Activated T-cell treated with anti-CD3 and anti-CD28 coated beads, Interleukin-2, amount 50 U/mL, for 4 hours (primary cell): ENCODE measurements at regions not wholly inside any gene's neighbourhood (a gene's known extent, or its start where the extent isn't known, plus 50 kb on each side); places are given as distances from the start of the nearest gene placed in this dataset.
"Not testable (repeated sequence)": the region's sequence is repeated elsewhere in the genome, so short reads cannot be mapped to it uniquely, and the experiment has no call there.

Experiments
- ATAC-seq, 2 donors: fragments of 200-7000 bp; cut with Tn5 transposase; one replicate each; pipeline ENCODE4 v1.10.0; 2021
- DNase-seq: peaks from one replicate; pipeline ENCODE4 v3.0.0-alpha.2; 2020
- H3K27me3 Mint-ChIP-seq: one replicate; pipeline ENCODE4 v1.8.0; 2021; ENCODE audit warnings: low read depth, mixed read lengths
- H3K36me3 Mint-ChIP-seq: one replicate; pipeline ENCODE4 v1.8.0; 2022; ENCODE audit warnings: mixed read lengths; ENCODE audit not compliant: insufficient read depth
- H3K4me1 Mint-ChIP-seq: one replicate; pipeline ENCODE4 v1.8.0; 2021; ENCODE audit warnings: low read depth, mixed read lengths
- H3K4me3 Mint-ChIP-seq: one replicate; pipeline ENCODE4 v1.8.0; 2021; ENCODE audit warnings: mild to moderate bottlenecking, moderate library complexity, mixed read lengths
- H3K9me3 Mint-ChIP-seq: one replicate; pipeline ENCODE4 v1.8.0; 2021; ENCODE audit warnings: mixed read lengths

GRCh38 chr20:40866056-40866455 lies 162.6 kb upstream of the TOP1 start:
- no peaks in the 10 kb centered on the region for H3K27me3 Mint-ChIP-seq
- H3K4me1 Mint-ChIP-seq = no peaks in the 10 kb centered on the region
- no peaks in the 10 kb centered on the region for H3K9me3 Mint-ChIP-seq
- no peak for ATAC-seq
- H3K4me3 Mint-ChIP-seq = no peak overlapping the region
- no peak for DNase-seq
- H3K36me3 Mint-ChIP-seq = no peaks in the 10 kb centered on the region

GRCh38 chr20:40868551-40869217 lies 159.9 kb upstream of the TOP1 start:
- no peak overlapping the region for H3K4me3 Mint-ChIP-seq
- no peaks in the 10 kb centered on the region for H3K36me3 Mint-ChIP-seq
- H3K27me3 Mint-ChIP-seq = no peaks in the 10 kb centered on the region
- DNase-seq (no peak), ATAC-seq (no peak)
- H3K4me1 Mint-ChIP-seq = no peaks in the 10 kb centered on the region
- H3K9me3 Mint-ChIP-seq = no peaks in the 10 kb centered on the region

GRCh38 chr20:40869218-40870147 lies 159.1 kb upstream of the TOP1 start:
- no peaks in the 10 kb centered on the region for H3K36me3 Mint-ChIP-seq
- ATAC-seq = no peak
- no peak for DNase-seq
- H3K9me3 Mint-ChIP-seq = no peaks in the 10 kb centered on the region
- no peak overlapping the region for H3K4me3 Mint-ChIP-seq
- no peaks in the 10 kb centered on the region for H3K4me1 Mint-ChIP-seq
- H3K27me3 Mint-ChIP-seq = no peaks in the 10 kb centered on the region

- no peaks in the 10 kb centered on the region for H3K4me1 Mint-ChIP-seq
- H3K4me3 Mint-ChIP-seq = no peak overlapping the region
- ATAC-seq (no peak), DNase-seq (no peak)
- H3K9me3 Mint-ChIP-seq = no peaks in the 10 kb centered on the region
- H3K27me3 Mint-ChIP-seq = no peaks in the 10 kb centered on the region
- no peaks in the 10 kb centered on the region for H3K36me3 Mint-ChIP-seq
Measured at GRCh38 chr20:40875116-40876085, 153.2 kb upstream of the TOP1 start.

DNA sequence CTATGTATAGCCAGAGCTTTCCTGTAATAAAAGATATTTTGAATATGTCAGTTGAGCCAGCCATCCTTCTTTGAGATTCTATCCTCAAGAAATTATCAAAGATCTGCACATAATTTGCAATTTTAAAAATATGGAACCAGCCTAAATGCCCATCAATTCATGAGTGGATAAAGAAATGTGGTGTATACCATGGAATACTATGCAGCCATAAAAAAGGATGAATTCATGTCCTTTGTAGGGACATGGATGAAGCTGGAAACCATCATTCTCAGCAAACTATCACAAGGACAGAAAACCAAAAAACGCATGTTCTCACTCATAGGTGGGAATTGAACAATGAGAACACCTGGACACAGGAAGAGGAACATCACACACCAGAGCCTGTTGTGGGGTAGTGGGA lies 150.5 kb upstream of the TOP1 start:
- H3K4me1 Mint-ChIP-seq = peaks cover 20% of the 10 kb centered on the region
- not testable (repeated sequence) for DNase-seq, H3K27me3 Mint-ChIP-seq, H3K36me3 Mint-ChIP-seq, ATAC-seq, H3K4me3 Mint-ChIP-seq, H3K9me3 Mint-ChIP-seq

DNA sequence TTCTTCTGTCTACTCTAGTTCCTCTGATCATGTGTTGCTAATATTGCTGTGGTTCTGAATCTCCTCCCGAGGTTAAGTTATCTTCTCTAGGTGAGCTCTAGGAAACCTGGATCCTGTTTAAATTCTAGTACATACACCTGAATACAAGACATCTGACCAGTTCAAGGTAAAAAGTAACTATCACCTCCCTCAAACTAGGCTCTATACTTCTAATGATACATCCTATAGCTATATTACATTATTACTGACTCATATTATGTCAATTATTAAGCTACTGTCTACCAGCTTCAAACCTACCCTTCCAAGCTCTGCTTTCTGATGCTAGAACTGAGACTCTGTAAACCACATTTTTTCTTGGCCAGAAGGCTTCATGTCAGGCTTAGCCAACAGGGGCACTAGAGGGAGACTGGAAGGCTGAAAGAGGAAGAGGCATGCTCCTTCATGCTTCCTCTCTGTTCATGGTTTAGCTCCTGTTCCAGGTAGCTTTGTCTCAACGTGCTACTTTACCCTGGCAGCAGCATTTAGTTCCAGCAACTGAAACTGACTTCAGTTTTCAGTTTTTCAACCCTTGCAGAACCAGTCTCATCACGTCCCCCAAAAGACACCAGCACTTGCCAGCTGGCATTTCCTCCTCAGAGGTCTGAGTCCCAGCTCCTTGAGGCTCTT lies 148.4 kb upstream of the TOP1 start:
- Mint-ChIP-seq H3K36me3 (peaks cover 3% of the 10 kb centered on the region), H3K4me1 (peaks cover 27% of the 10 kb centered on the region), H3K9me3 (peaks cover 5% of the 10 kb centered on the region), H3K4me3 (no peak overlapping the region), H3K27me3 (no peaks in the 10 kb centered on the region)
- DNase-seq = no peak
- ATAC-seq = no peak

DNA sequence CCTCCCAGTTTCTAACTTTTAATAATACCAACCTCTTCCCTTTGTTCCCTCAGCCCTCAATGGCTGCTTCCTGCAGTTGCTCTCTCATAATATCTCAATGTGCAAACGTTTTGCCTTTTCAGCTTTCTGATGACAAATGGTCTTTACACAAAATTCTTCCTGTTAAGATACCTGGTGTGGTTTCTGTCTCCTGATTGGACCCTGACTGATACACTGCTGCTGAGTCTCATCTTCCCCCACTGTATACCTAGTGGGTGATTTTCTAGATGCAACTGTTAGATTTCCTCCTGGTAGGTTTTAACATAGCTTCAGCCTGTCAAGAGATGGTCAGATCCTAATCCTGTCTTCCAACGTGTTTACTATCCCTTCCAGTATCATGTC lies 147.9 kb upstream of the TOP1 start:
- DNase-seq (no peak), ATAC-seq (no peak)
- Mint-ChIP-seq H3K27me3 (no peaks in the 10 kb centered on the region), H3K9me3 (peaks cover 5% of the 10 kb centered on the region), H3K4me3 (no peak overlapping the region), H3K36me3 (peaks cover 3% of the 10 kb centered on the region), H3K4me1 (peaks cover 27% of the 10 kb centered on the region)

DNA sequence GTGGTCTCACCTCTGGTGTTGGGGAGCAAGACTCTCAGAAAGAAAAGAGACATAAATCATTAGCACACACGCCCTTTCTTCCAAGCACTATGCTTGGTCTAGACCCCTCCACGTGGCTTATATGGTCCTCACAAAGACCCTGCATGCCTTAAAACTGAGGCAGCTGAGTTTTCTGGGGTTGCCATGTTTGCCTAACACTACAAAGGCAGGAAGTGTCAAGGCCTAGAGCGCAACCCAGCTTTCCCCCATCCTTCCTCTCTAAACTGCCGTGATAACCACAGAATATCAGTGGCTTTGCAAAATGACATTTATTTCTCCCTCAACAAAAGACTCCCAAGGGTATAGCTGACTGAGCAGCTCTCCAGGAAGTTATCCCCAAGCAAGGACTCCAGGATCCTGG lies 146.5 kb upstream of the TOP1 start:
- Mint-ChIP-seq H3K4me1 (peaks cover 27% of the 10 kb centered on the region), H3K36me3 (peaks cover 3% of the 10 kb centered on the region), H3K27me3 (no peaks in the 10 kb centered on the region), H3K4me3 (peak overlapping the region; percentile 4), H3K9me3 (peaks cover 5% of the 10 kb centered on the region)
- DNase-seq (no peak), ATAC-seq (no peak)

GRCh38 chr20:40883097-40883496 lies 145.5 kb upstream of the TOP1 start:
- DNase-seq = no peak
- Mint-ChIP-seq H3K36me3 (peaks cover 3% of the 10 kb centered on the region), H3K27me3 (no peaks in the 10 kb centered on the region), H3K4me1 (peaks cover 27% of the 10 kb centered on the region), H3K9me3 (peaks cover 5% of the 10 kb centered on the region), H3K4me3 (no peak overlapping the region)
- no peak for ATAC-seq

DNA sequence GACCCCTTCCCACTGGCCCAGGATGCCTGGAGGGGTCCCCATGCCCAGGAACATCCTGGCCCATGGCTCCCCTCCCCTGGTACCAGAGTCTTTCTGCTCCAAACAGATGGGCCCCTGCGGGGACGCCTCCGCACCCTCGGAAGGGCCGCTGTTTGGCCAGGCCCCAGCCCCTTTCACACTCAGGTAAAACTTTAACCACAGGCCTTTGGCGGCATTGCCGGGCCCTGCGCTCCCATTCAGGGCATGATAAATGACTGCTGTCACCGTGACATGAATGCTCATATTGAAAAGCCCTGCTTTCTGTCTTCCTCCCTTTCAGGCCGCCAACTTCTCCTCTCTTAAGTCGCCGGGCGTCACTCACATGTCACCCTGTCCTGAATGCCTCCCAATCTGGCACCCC lies 141.5 kb upstream of the TOP1 start:
- H3K9me3 Mint-ChIP-seq = no peaks in the 10 kb centered on the region

DNA sequence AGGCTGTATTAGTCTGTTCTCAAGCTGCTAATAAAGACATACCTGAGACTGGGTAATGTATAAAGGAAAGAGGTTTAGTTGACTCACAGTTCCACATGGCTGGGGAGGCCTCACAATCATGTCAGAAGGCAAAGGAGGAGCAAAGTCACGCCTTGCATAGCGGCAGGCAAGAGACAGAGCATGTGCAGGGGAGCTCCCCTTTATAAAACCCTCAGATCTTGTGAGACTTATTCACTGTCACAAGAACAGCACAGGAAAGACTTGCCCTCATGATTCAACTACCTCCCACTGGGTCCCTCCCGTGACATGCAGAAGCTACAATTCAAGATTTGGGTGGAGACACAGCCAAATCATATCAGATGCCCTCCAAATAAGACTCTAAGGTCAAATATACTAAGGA lies 139.4 kb upstream of the TOP1 start:
- not testable (repeated sequence) for H3K36me3 Mint-ChIP-seq, H3K27me3 Mint-ChIP-seq, DNase-seq, H3K4me3 Mint-ChIP-seq, H3K9me3 Mint-ChIP-seq, H3K4me1 Mint-ChIP-seq
- peak in 1 of 2 donors; percentile 32 for ATAC-seq

More for the DNA sequence above, 141.5 kb upstream of the TOP1 start:
- H3K27me3 Mint-ChIP-seq = no peaks in the 10 kb centered on the region
- DNase-seq = no peak
- no peak for ATAC-seq
- no peaks in the 10 kb centered on the region for H3K36me3 Mint-ChIP-seq
- H3K4me1 Mint-ChIP-seq = peaks cover 15% of the 10 kb centered on the region
- H3K4me3 Mint-ChIP-seq = no peak overlapping the region

DNA sequence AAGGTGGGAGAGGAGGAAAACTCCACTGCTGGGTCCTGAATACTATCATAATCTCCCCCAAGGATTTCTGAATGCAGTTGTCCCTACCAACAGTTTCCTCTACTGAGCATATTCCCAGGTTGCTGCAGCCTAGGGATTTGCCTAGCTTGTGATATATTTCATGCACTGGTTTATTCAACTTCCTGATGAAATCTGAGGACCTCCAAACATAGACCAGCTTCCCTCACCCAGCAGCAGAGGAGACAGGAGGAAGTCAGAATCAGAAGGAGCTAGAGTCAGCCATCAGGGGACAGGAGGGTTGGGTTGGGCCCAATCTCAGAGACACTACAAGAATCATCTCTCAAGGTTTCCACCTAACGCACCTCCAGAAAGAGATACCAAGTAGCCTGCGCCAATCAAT lies 138.4 kb upstream of the TOP1 start:
- Mint-ChIP-seq H3K36me3 (no peaks in the 10 kb centered on the region), H3K27me3 (no peaks in the 10 kb centered on the region), H3K9me3 (no peaks in the 10 kb centered on the region), H3K4me1 (no peaks in the 10 kb centered on the region), H3K4me3 (no peak overlapping the region)
- no peak for ATAC-seq
- no peak for DNase-seq

- Mint-ChIP-seq H3K27me3 (no peaks in the 10 kb centered on the region), H3K9me3 (no peaks in the 10 kb centered on the region), H3K36me3 (no peaks in the 10 kb centered on the region), H3K4me1 (no peaks in the 10 kb centered on the region), H3K4me3 (no peak overlapping the region)
- ATAC-seq = no peak
- no peak for DNase-seq
Measured at GRCh38 chr20:40890635-40891034, 138.0 kb upstream of the TOP1 start.

GRCh38 chr20:40891351-40891750 lies 137.3 kb upstream of the TOP1 start:
- Mint-ChIP-seq H3K4me3 (no peak overlapping the region), H3K36me3 (no peaks in the 10 kb centered on the region), H3K4me1 (no peaks in the 10 kb centered on the region), H3K9me3 (no peaks in the 10 kb centered on the region), H3K27me3 (peaks cover 5% of the 10 kb centered on the region)
- ATAC-seq (no peak), DNase-seq (no peak)
